ENCODE measurements at regions not wholly inside any gene's neighbourhood (a gene's known extent, or its start where the extent isn't known, plus 50 kb on each side); places are given as distances from the start of the nearest gene placed in this dataset.

GRCh38 chr2:2861666-2862240, 515.9 kb downstream of the EIPR1 start:
- TF ChIP-seq CTCF (IDR thresholded peaks at IDR 0.05) (no peak), POLR2A (IDR thresholded peaks at IDR 0.05) (no peak)
